Endothelial cell of umbilical vein (primary cell): ENCODE measurements at regions not wholly inside any gene's neighbourhood (a gene's known extent, or its start where the extent isn't known, plus 50 kb on each side); places are given as distances from the start of the nearest gene placed in this dataset.

ENCODE experiments used
- EZH2 ChIP-seq: IDR thresholded peaks from 2 replicates; pipeline ENCODE4 v1.6.1; 2012; ENCODE audit warnings: borderline replicate concordance, low read depth, mild to moderate bottlenecking, moderate library complexity, low read length, inconsistent platforms; ENCODE audit not compliant: severe bottlenecking
- POLR2AphosphoS5 ChIP-seq: IDR thresholded peaks from 2 replicates; pipeline ENCODE4 v1.6.1; 2012; ENCODE audit warnings: low read depth, mild to moderate bottlenecking, control low read depth, low read length, moderate library complexity; ENCODE audit not compliant: insufficient read depth

DNA sequence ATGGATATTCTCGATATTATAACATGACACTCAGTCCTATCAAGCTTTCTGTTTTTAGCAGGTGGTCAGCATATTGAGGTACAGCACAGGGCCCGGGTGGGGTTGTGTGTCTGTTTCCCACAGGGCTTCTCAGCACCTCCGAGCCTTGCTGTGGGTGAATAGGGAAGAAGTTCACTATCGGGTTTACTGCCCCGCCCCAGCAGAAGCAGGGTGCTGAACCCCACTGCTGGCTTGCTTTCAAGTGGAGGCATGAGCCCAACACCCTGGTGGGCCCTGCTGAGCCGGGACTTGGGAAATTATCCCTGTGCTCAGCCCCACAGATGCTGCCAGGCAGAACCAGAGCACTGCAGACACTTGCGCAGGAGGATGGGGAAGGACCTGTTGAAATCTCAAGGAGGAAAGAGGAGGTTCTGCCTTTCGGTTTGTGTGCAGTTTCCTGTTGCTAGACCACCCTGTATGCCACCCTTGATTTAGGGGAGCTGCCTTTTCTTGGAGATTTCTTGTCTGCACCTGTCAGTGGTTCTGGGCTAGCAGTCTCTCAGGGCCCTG is 270.3 kb upstream of the SALL3 start:
- no peak for TF ChIP-seq EZH2
- no peak for TF ChIP-seq POLR2AphosphoS5
